GM19372 (cell line): ENCODE measurements at regions not wholly inside any gene's neighbourhood (a gene's known extent, or its start where the extent isn't known, plus 50 kb on each side); places are given as distances from the start of the nearest gene placed in this dataset.

Experiments used
- ATAC-seq: cut with Tn5 transposase; IDR thresholded peaks from one replicate; pipeline ENCODE4 v1.9.1; 2021; ENCODE audit warnings: mild to moderate bottlenecking, low read depth, moderate library complexity; ENCODE audit not compliant: unreplicated experiment

DNA sequence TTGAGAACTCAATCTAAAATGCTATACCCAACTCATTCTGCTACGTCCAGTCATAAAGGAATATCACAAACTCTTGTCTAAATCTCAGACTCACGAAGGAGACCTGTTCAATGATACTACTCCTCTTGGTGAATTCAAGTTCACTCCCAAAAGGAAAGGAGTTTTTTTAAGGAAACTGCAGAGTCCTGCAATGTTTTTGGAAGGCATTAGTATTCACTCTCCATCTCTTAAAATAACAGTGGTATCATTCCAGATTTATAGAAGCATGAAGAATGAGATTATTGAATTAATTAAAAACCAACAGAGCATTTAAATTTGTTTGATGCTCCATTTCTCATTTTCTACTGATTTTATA lies 73.4 kb downstream of the FOXD1 start:
- no peak for ATAC-seq

- ATAC-seq: no peak
Observed at GRCh38 chr5:73374520-73375190, 73.9 kb downstream of the FOXD1 start.

GRCh38 chr5:73373814-73374510 lies 74.6 kb downstream of the FOXD1 start:
- ATAC-seq: no peak

GRCh38 chr5:73370640-73371583 lies 77.7 kb downstream of the FOXD1 start:
- ATAC-seq: no peak

GRCh38 chr5:73370095-73370494 lies 78.5 kb downstream of the FOXD1 start:
- no peak for ATAC-seq

- no peak for ATAC-seq
Observed at GRCh38 chr5:73369278-73369677, 79.3 kb downstream of the FOXD1 start.

DNA sequence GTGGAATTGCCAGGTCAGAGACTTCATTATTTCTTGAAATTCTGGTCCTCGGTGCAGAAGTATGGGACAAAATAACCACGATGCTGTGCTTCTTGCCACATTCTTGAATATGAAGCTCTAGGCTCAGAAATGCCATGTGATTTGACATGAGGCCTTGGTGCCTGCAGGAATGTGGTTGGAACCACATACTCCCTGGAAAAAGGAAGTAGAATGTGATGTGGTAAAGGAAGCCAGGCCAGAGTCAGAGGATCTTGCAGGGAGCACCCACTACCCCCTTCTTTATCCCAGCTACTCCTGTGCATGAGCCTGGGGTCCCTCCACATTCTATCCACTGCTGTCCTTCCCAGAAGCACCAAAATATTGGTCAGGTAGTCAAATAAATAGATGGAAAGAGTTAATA lies 80.9 kb downstream of the FOXD1 start:
- no peak for ATAC-seq

GRCh38 chr5:73365990-73366667 lies 82.4 kb downstream of the FOXD1 start:
- ATAC-seq: no peak

- no peak for ATAC-seq
Observed at GRCh38 chr5:73365301-73365853, 83.2 kb downstream of the FOXD1 start.

DNA sequence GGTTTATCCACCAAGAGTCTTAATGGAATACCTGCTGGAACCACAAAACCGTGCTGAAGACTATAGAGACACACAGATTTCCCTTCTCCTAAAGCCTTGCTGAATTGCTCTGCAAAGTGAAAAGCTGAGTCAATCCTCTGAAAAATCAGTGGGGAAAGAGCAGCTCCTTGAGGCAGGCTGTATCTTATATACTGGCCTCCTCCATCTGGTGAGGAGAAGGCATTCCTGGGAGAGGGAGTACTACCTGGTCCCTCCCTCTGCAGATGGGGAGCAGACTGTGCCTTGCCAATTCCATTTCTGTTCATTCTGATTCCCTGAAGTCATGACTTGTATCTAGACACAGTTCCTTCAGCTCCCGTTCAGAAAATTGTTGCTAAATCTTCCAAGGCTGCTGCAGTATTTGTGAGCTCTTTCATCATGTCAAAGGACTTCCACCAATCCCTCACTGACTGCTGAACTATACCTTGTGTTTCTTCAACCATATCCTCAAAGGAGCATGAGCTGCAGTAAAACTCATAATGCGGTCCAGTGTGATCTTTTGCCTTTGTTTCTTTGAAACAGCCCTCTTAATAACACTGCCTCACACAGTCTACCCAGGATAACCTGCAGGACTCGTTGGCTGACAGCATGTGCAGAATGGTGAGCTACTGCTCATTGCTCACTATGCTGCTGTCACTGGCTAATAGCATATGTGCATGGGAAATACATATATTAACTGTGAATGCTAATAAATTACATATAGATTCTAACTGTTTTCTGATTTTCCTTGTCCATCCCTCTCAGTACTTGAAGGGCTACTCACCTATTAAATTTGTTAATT lies 84.5 kb downstream of the FOXD1 start:
- no peak for ATAC-seq

- no peak for ATAC-seq
Observed at GRCh38 chr5:73359395-73359794, 89.2 kb downstream of the FOXD1 start.

DNA sequence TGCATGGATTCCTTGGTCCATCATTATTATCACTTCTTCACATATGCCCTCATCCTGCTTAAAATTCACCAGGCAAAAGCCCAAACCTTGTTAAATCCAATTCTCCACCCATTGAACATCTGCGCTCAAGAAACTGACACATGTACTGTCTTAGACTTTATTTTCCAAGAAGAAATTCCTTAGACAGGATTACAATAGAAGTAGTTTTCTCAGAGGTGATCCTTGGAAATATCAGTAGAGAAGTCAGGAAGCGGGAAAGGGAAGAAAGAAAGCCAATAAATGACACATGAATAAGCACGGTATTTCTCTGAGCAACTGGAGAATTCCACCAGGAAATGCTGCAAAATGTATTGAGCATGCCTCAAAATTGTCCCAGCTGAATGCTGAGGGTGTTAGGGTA lies 90.2 kb downstream of the FOXD1 start:
- no peak for ATAC-seq

DNA sequence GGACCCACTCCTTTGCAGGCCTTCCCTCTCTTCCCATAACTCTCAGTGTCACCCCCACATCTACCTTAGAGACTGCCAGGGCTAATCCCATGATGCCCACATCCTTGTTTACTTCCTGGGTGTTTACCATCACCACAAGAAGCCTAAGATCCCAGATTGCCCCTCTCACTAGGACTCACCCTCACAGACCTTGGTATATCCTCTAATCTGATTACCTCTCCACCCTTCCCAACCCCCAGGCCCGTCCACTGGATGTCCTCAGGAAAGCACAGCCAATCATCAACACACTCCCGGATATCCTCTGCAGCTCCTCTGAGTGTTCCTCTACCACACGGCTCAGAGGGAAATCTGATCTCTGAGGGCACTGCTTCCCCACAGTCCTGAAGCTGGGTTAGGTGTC lies 91.0 kb downstream of the FOXD1 start:
- no peak for ATAC-seq

GRCh38 chr5:73355108-73355507 lies 93.5 kb downstream of the FOXD1 start:
- no peak for ATAC-seq

DNA sequence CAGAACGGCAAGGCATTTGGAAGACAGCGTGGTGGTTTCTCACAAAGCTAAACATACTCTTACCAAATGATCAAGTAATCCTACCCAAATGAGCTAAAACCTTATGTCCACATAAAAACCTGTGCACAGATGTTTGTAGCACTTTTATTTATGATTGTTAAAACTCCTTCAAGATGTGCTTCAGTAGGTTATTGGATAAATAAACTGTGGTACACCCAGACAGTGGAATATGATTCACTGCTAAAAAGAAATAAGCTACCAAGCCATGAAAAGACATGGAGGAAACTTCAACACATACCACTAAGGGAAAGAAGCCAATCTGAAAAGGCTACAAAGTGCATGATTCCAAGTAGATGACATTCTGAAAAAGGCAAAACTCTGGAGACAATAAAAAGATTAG lies 94.2 kb downstream of the FOXD1 start:
- ATAC-seq: no peak

- no peak for ATAC-seq
Observed at GRCh38 chr5:73352649-73353230, 95.8 kb downstream of the FOXD1 start.

- ATAC-seq: no peak
Observed at GRCh38 chr5:73352243-73352642, 96.3 kb downstream of the FOXD1 start.

- no peak for ATAC-seq
Observed at GRCh38 chr5:73351593-73351992, 97.0 kb downstream of the FOXD1 start.

- no peak for ATAC-seq
Observed at GRCh38 chr5:73346878-73347408, 101.6 kb downstream of the FOXD1 start.
